GM19238 (cell line): ENCODE measurements at regions not wholly inside any gene's neighbourhood (a gene's known extent, or its start where the extent isn't known, plus 50 kb on each side); places are given as distances from the start of the nearest gene placed in this dataset.
"Not testable (repeated sequence)": the region's sequence is repeated elsewhere in the genome, so short reads cannot be mapped to it uniquely, and the experiment has no call there.

Source experiments
- DNase-seq: peaks from one replicate; pipeline ENCODE4 v3.0.0; 2011; ENCODE audit warnings: low spot score; ENCODE audit not compliant: insufficient read length

DNA sequence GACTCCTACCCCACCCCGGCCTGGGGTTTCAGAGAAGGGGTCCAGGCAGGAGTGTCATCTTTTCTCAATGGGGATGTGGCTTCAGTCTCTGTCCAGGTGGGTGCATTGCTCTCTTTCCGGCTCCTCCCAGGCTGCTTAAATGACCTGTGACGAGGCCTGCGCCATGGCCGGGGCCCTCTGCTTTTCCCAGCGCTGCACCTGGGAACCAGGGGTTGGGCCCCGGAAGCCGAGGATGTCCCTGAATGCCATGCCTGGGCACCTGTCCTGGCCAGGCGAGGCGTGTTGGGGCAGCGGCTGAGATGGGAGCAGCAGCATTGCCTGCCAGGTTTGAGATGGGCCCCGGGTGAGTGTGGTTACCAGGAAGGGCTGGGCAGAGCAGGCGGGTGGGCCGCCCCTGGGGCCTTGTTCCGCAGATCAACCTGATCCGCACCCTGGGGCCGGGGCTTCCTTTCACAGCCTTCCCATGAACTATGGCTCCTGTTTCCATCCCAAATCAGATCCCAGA is 147.4 kb downstream of the SEC14L1 start:
- DNase-seq: no peak

DNA sequence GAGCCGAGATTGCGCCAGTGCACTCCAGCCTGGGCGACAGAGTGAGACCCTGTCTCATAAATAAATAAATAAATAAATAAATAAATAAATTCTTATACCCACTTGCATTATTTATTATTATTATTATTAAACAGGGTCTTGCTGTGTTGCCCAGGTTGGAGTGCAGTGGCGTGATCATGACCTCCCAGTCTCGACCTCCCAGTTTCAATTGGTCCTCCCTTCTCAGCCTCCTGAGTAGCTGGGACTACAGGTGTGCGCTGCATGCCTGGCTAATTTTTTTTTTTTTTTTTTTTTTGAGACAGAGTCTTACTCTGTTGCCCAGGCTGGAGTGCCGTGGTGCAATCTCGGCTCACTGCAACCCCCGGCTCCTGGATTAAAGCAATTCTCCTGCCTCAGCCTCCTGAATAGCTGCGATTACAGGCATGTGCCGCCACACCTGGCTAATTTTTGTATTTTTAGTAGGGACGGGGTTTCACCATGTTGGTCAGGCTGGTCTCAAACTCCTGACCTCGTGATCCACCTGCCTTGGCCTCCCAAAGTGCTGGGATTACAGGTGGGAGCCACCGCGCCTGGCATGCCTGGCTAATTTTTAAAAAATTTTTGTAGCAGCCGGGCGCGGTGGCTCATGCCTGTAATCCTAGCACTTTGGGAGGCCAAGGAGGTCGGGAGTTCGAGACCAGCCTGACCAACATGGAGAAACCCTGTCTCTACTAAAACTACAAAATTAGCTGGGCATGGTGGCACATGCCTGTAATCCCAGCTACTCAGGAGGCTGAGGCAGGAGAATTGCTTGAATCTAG is 150.2 kb downstream of the SEC14L1 start:
- not testable (repeated sequence) for DNase-seq

DNA sequence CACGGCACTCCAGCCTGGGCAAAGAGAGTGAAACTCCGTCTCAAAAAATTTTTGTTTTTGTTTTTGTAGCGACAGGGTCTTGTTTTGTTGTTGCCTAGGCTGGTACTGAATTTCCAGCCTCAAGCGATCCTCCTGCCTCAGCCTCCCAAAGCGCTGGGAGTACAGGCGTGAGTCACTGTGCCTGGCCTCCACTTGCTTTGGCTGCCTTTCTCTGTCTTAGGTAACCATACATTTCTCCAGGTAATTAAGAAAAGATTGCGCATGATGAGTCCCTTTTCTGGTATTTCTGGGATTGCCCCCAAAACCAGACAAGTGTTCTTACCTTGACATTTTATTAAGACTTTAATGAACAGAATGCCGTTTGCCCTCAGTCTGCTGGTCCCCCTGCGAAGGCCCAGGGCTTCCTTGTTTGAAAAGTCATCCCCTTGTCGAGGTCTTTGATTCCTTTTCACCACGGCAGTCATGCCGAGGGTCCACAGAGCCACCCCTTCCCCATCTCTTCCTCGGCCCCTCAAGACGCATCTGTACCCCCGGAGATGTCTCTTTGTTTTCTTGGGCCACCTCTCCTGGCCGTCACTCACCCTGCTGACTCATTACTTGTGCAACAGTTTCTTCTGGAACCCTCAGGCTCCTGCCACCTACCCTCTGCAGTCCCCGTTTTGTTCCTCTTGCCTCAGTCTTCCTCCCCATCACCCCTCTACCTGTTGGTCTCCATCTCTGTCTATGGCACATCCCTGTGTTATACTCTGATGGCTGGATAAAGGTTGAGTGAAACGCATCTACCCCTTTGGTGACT is 151.0 kb downstream of the SEC14L1 start:
- DNase-seq: no peak

DNA sequence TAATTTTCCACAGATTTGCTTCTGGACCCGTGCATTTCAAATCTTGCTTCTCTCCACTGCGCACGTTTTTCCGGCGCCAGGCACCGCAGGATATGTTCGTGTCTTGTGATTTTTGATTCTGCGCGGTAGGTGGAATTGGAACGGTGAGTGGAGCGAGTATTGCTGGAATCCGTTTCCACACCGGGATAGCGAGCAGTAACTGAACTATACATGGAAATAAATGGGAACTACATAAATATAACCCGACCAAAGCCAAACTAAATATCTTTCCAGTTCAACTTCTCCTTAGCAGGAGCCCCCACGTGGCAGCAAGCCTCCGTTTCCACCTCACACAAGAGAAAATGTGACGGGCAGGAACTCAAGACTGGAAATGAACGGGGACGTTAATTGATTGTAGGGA is 154.0 kb downstream of the SEC14L1 start:
- no peak for DNase-seq

DNA sequence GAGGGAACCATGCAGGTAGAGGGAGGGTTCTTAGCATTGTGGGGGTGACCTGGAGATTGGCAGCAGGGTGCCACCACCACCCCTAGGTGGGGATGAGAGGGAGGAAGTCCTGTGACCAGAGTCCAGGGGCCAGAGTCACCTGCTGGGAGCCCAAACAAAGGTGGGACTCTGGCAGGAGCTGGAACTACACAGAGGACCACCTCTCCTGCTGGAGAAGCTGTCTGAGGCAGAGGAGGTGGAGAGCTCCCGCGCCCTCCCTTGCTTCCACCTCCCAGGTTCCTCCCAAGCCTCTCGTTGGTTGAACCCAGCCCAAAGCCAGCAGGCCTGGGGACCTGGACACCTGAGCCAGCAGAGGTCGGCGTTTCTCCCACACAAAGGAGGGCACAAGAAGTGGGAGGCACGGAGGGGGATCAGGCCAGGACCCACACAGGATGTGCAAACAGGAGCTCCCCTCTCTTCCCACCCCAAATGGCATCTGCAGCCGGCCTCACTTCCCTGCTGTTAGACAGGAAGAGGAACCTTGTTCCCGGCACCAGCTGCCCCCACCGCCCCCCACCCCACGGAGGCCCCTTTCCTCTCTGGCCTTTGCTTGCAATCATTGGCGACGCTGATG is 154.6 kb downstream of the SEC14L1 start:
- no peak for DNase-seq

DNA sequence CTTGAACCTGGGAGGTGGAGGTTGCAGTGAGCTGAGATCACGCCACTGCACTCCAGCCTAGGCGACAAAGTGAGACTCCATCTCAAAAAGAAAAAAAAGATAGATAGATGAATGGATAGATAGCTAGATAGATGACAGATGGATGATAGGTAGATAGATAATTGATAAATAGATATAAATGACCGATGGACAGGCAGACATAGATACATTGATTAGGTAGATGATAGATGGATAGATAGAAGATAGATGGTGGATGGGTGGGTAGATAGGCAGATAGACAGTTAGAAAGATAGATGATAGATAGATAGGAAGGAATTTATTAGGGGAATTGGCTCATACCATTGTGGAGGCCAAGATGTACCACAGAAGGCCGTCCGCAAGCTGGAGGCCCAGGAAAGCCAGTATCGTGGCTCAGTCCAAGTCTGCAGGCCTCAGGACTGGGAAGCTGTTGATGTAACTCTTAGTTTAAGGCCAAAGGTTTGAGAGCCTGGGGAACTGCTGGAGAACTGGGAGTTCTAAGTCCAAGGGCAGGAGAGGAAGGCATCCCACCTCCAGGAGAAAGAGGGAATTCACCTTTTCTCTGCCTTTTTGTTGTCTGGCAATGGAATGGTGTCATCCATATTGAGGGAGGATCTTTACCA is 156.1 kb downstream of the SEC14L1 start:
- no peak for DNase-seq

DNA sequence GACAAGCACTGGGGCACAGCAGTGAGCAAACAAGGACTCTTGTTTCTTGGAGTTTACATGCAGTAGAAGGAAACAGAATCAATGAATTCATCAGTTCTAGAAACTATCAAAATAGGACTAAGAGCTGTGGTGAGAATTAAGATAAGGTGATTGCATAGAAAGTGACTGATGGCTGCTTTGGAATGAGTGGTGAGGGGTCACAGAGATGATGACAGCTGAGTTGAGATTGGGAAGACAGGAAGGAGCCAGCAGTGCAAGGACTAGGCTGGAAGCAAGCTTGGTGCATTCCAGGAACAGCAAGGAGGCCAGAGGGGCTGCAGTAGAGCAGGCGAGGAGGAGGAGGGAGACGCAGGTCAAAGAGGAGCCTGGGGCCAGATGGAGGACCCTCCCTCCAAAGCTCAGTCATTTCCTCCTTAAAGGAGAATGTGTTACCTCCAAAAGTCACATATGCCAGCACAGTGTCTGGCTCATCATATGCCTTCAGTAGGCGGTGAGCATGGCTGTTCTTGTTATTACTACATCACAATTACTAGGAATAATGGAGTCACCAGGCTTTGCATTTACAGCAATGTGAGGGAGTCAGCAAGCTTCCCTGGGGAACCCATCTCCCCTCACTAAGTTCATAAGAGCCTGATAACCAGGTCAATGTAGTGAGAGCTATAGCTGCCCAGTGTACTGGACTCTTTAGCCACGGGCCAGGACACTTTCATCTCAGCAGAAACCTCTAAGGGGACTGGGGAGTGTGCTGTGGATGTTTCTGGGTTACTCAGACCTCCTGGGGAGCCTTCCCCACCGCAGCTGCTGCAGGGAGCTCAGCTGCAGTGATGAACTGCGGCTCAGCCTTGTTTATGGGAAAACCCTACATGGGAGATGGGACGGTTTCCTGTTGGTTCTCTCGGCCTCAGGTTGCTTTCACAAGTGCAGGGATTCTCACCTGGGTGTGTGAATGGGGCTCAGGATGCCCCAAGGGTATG is 157.2 kb downstream of the SEC14L1 start:
- DNase-seq: no peak

DNA sequence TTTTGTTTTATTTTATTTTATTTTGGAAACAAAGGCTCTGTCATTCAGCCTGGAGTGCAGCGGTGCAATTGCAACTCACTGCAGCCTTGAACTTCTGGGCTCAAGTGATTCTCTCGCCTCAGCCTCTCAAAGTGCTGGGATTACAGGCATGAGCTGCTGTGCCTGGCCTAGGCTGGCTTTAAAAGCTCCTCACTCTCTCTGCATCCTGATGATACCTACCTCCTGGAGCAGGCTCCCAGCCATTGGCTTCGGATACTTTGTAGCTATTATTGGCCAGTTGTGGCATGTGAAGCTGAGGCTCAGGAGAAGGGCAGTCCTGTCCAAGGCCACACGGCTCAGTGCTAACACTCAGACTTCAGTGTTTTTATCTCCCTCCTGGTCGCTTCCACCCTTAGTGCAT is 158.0 kb downstream of the SEC14L1 start:
- no peak for DNase-seq

DNA sequence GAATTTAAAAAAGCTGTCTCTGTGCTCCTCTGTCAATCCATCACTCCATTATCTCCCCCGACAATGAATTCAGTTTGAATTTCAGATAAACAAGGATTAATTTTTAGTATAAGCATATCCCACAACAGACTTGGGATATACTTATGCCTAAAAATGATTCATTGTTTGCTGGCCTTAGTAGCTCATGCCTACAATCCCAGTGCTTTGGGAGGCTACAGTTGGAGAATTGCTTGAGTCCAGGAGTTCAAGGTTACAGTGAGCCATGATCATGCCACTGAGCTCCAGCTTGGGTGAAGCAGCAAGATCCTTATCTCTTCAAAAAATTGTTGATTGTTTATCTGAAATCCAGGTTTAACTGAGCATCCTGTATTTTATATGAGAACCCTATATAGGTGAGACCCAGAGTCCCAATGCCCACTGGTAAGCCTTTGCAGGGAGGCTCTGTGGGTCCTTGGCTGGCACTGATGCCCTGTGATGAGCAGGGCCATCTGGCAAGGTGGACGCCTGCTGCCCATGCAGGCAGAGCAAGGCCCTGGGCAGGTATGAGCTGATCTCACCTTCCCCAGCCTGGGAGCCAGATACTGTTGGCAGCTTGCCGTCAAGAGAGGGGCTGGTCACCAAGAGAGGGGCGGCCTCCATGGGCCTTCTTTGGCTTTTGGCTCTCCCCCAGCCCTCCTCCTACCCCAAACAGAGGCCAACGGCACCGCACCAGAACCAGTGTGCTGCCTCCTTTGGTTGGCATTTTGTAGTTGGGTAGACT is 158.7 kb downstream of the SEC14L1 start:
- no peak for DNase-seq

DNA sequence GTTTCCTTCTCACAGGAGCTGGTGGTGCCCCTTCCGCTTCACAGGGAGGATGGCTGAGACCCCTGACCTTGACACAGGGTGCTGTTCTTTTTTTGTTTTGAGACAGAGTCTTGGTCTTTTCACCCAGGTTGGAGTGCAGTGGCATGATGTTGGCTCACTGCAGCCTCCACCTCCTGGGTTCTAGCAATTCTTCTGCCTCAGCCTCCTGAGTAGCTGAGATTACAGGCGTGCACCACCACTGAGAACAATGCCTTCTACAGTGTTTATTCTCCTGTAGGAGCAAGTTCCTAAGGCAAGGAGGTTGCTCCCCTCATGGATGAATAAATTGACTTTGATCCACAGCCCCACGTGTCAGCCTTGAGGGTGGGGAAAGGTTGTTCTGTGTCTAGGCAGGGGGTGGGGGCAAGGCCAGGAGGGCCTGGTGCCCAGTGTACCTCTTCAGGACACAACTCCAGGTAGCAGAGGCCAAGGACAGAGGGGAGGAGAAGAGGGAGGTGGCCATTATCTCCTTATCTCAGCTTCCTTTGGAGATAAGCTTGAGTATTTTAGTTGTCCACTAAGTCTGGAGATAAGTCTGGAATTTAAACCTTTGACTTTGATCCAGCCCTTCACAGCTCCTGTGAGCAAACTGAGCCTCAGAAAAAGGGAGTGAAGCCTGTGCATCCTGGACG is 159.4 kb downstream of the SEC14L1 start:
- DNase-seq: no peak

DNA sequence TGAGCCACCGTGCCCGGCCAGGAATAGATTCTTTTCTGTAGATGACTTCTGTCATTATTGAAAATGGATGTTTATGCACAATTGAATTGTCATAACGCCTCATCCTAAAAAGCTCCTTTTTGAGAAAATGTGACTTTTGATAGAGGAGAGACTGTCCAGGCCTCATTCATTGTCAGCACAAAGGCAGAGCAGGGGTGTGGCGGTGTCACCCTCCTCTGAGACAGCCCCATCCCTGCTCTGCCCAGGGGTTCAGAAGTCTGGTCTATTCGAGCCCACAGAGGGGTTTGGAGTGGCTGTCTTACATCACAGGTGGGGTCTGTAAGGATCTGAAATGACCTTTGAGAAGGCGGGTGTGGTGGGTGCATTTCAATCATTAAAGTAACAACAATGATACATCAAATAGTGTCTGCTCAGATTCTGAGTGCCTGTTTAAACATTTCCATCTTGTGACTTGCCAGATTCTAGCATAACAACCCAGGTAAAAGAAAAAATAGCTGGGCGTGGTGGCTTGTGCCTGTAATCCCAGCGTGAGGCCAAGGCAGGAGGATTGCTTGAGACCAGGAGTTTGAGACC is 161.0 kb downstream of the SEC14L1 start:
- no peak for DNase-seq

DNA sequence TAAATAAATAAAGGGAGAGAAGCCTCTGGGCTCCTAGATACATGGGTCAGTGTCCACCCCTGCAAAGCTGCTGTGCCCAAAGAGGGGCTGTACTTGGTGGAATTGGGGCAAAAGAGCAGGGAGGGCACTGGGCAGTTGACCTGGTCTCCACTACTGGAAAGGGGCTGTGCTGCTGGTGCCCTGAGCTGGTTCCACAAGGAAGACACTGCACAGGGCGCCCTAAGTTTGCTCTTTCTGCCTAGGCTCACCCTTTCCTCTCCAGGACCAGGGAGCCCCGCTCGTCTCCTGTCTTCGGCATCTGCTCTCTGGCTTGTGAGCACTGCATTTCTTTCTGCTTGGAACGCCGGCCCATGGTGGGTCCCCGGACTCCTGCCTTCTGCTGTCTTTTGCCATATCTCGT is 161.9 kb downstream of the SEC14L1 start:
- no peak for DNase-seq

DNA sequence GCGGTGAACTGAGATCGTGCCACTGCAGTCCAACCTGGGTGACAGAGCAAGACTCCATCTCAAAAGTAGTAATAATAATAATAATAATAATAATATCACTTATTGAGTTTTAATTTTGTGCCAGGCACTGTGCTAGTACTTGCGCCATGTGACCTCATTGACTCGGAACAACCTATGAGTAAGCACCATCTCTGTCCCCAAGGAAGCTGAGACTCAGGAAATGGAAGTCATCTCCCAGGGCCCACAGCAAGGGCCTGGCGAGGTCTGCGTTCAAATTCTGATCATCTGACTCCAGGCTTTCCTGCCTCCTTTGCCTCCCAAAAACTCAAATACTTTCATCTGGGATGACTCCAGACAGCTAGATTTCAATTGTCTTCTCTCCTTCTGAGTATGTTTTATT is 162.9 kb downstream of the SEC14L1 start:
- DNase-seq: no peak

DNA sequence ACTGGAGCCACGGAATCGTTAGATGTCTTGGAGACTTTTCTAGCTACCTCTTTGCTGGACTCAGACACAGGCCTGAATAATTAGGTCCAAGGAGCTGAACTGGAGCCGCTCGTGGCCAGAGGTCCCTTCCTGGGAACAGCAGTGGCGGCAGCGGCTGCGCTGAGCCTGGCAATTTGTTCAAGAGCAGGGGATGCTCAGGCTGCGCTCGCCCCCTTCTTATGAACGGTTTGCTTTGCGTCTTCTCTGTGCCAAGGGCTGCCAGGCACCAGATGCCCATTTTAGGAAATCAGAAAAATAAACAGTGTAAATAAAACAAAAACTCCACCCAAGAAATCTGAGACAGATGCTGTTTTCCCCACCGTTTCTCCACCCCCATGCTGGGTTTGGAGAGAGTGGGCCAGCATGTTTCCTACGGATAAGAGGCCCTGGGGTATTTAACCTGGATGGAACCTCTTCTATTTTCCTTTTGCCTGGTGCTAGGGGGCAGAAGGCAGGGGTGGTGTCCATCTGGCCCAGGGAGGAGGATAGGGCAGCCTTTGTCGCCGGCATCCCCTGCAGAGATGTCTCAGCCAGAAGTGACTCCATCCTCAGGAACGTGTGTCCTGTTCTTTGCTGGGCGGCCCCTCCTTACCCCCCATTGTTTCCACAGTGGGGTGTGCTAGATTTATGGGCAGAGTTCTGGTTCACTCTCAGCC is 163.4 kb downstream of the SEC14L1 start:
- DNase-seq: no peak

DNA sequence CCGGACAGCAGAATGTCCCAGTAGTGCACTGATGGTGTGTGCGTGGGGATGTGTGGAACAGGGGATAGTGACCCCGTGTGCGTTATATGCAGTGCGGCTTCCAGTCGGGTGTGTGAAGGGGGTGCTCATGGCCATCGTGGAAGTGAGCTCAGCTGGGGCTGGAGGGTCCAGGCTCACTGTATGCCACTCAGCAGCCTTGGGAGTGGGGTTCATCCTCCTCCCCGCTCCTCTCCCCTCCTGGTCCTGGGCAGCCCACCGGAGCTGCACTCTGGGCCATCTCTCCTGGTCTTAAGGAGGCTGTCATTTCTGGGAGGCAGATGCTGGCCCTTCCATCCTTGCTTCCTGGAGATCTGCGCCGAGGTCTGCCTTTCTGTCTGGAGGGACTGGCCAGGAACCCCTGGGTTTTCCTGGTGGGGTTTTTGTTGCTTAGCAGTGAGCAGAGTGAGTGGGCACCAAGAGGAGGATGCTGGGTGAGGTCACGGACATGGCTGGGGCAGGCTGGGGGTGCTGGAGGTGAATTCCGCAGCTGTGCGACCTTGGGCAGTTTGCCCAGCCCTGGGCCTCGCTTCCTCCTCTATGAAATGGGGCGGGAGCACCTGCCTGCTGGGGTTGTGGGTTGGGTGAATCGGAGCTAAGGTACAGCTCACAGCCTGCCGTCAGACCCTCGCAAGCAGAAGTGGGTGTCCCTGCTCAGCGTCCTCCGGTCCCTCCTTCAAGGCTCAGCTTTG is 164.1 kb downstream of the SEC14L1 start:
- no peak for DNase-seq

DNA sequence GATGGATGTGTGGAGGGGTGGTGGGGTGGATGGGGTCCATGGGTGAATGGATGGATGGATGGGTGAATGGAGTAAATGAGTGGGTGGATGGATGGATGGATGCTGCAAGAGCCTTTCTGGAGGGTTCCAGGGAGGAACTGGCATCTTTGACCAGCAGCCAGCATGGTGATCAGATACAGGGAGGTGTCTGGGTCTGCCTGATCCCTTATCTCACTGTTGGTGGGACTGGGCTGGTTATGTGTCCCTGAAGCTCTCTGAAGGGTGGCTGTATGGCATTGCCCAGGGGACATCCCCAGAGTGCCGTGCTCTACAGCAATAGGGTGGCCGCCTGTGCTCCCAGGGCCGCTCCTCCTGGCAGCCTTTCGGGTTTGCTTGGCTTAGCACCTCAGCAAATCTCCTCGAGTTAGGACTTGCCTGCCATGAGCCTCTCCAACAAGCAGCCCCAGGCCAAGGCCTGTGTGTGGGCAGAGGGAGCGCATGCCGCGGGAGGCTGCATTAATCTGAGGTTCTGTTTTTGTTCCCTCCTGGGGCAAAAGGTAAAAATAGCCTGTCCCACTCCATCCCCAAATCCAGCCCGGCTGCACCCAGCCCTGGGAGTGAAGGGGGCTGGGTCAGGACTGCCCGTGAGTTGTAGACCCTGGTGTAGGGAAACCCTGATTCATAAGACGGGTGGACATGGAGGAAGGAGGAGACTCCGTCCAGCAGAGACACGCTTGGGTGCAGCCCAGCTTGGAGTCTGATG is 165.4 kb downstream of the SEC14L1 start:
- DNase-seq: no peak
